Neural cell (in vitro differentiated cells): ENCODE measurements at regions not wholly inside any gene's neighbourhood (a gene's known extent, or its start where the extent isn't known, plus 50 kb on each side); places are given as distances from the start of the nearest gene placed in this dataset.

ENCODE experiments used
- H2AFZ ChIP-seq: fragments of 200-600, 300-800 bp; sonication (generic), shearing (Covaris generic); 2 replicates; pipeline ENCODE4 v1.6.0; 2014; ENCODE audit warnings: low read depth, mild to moderate bottlenecking, antibody characterized with exemption, low read length, moderate library complexity
- H3F3A ChIP-seq: fragments of 200-600 bp; shearing (Covaris generic); 2 replicates; pipeline ENCODE4 v1.6.1; 2016; ENCODE audit warnings: mild to moderate bottlenecking, moderate library complexity, mixed read lengths, antibody characterized with exemption, low read length; ENCODE audit not compliant: insufficient read depth, poor library complexity, severe bottlenecking
- H3K27ac ChIP-seq: fragments of 200-600, 300-800 bp; sonication (generic), shearing (Covaris generic); 2 replicates; pipeline ENCODE4 v1.5.1; 2014; ENCODE audit warnings: mild to moderate bottlenecking, low read length, moderate library complexity
- H3K27me3 ChIP-seq: fragments of 300-800, 200-600 bp; sonication (generic), shearing (Covaris generic); 2 replicates; pipeline ENCODE4 v1.6.0; 2014; ENCODE audit warnings: mild to moderate bottlenecking, low read depth, low read length, moderate library complexity; ENCODE audit not compliant: insufficient read depth
- H3K36me3 ChIP-seq: fragments of 300-800, 200-600 bp; sonication (generic), shearing (Covaris generic); 2 replicates; pipeline ENCODE4 v1.5.1; 2014; ENCODE audit warnings: mild to moderate bottlenecking, antibody characterized with exemption, low read length, moderate library complexity; ENCODE audit not compliant: insufficient read depth
- H3K4me2 ChIP-seq: fragments of 300-800, 200-600 bp; sonication (generic), shearing (Covaris generic); 2 replicates; pipeline ENCODE4 v1.6.0; 2014; ENCODE audit warnings: mild to moderate bottlenecking, low read length
- H3K4me3 ChIP-seq: fragments of 300-800, 200-600 bp; sonication (generic), shearing (Covaris generic); 2 replicates; pipeline ENCODE4 v1.5.1; 2014; ENCODE audit warnings: mild to moderate bottlenecking, low read length, moderate library complexity
- H3K79me2 ChIP-seq: fragments of 200-600 bp; shearing (Covaris generic); replicated peaks from 2 replicates; pipeline ENCODE4 v1.6.0; 2014; ENCODE audit warnings: mild to moderate bottlenecking, low read length, moderate library complexity; ENCODE audit not compliant: insufficient read depth
- H3K9ac ChIP-seq: fragments of 300-800, 200-600 bp; sonication (generic), shearing (Covaris generic); 2 replicates; pipeline ENCODE4 v1.6.1; 2016; ENCODE audit warnings: mild to moderate bottlenecking, low read length, mixed read lengths
- H3K9me2 ChIP-seq: fragments of 200-600 bp; shearing (Covaris generic); 2 replicates; pipeline ENCODE4 v1.6.1; 2016; ENCODE audit warnings: mild to moderate bottlenecking, low read length, mixed read lengths; ENCODE audit not compliant: insufficient read depth
- H3K9me3 ChIP-seq: fragments of 200-600, 300-800 bp; sonication (generic), shearing (Covaris generic); 2 replicates; pipeline ENCODE4 v1.6.1; 2016; ENCODE audit warnings: mild to moderate bottlenecking, mixed run types, low read length, moderate library complexity, mixed read lengths
- H4K20me1 ChIP-seq: fragments of 200-600 bp; shearing (Covaris generic); 2 replicates; pipeline ENCODE4 v1.6.1; 2016; ENCODE audit warnings: mild to moderate bottlenecking, mixed run types; ENCODE audit not compliant: insufficient read depth
- EP300 ChIP-seq: fragments of 450-650 bp; conservative IDR thresholded peaks from 2 replicates; pipeline ENCODE4 v1.6.1; 2014; ENCODE audit warnings: antibody characterized with exemption, mild to moderate bottlenecking, moderate library complexity; ENCODE audit not compliant: poor library complexity, severe bottlenecking
- EZH2 ChIP-seq: fragments of 200-600, 300-800 bp; shearing (Covaris generic), sonication (generic); IDR thresholded peaks from 2 replicates; pipeline ENCODE4 v1.6.1; 2014; ENCODE audit warnings: antibody characterized with exemption, low read length, borderline replicate concordance, mild to moderate bottlenecking; ENCODE audit not compliant: insufficient read depth, poor library complexity, severe bottlenecking
- MXI1 ChIP-seq: fragments of 450-650 bp; conservative IDR thresholded peaks from 2 replicates; pipeline ENCODE4 v1.6.1; 2014; ENCODE audit warnings: antibody characterized with exemption, mild to moderate bottlenecking; ENCODE audit not compliant: poor library complexity, severe bottlenecking
- POLR2AphosphoS5 ChIP-seq: IDR thresholded peaks from 2 replicates; pipeline ENCODE4 v1.6.1; 2012
- RAD21 ChIP-seq: fragments of 450-650 bp; conservative IDR thresholded peaks from 2 replicates; pipeline ENCODE4 v1.6.1; 2014; ENCODE audit warnings: antibody characterized with exemption, mild to moderate bottlenecking, moderate library complexity
- SMC3 ChIP-seq: fragments of 450-650 bp; conservative IDR thresholded peaks from 2 replicates; pipeline ENCODE4 v1.6.1; 2014; ENCODE audit warnings: antibody characterized with exemption, mild to moderate bottlenecking, moderate library complexity; ENCODE audit not compliant: poor library complexity
- TAF1 ChIP-seq: IDR thresholded peaks from 2 replicates; pipeline ENCODE4 v1.6.1; 2012; ENCODE audit warnings: low read depth
- TF ChIP-seq, protein P1 (sequence below): IDR thresholded peaks from 2 replicates; pipeline ENCODE4 v1.6.1; 2012; ENCODE audit warnings: borderline replicate concordance
- TF ChIP-seq, protein P2 (sequence below): fragments of 450-650 bp; IDR thresholded peaks from 2 replicates; pipeline ENCODE4 v1.5.1; 2014; ENCODE audit warnings: antibody characterized with exemption, mild to moderate bottlenecking, moderate library complexity; ENCODE audit not compliant: poor library complexity, severe bottlenecking

DNA sequence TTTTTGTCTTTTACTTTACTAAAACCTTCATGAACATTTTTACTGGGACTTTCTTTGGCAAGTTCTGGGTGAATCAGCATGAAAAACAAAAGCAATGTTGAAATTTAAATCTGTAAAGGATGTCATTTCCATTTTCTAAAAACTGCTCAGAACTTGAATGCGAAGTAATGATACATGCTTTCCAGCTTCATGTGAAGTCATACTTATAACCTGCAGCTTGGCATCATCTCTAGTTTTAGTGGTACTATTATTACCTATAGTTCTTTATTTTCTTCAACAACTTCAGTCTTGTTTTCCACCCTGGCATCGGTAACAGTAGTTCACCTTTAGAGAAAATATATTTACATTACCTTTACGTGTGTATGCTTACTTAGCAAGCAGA lies 421.4 kb upstream of the DIPK2B start:
- Histone ChIP-seq H3K9ac (no peak overlapping the region), H3K4me2 (no peak overlapping the region), H4K20me1 (no peaks in the 10 kb centered on the region)

DNA sequence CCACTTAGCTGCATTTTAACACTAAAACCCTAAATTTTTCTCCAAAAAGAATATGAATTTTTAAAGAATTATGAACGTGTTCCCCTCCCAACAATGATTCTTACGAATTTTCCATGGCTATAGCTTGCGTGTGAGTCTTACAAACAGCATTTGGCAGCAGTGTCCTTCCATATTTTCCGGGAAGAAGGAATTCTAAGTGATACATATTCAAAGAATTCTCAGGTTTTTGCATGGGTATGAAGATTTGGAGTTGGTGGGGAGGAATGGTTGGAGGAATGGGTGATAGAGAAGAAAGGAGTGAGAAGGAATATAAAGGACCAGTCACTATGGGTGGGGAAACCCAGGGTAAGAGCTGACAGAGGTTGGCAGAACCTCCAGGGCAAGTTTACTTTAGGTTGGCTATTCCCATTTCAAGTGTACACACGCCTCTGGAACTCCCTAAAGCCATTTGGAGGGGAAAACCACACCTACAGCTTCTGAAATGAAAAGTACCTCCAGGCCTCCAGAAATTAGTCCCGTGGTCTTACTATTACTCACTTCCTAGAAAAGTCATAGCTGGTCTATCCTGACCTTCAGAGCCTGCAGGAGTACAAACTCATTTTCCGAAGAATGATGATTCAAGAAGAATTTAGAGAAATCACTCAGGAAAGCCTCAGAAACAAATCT lies 420.8 kb upstream of the DIPK2B start:
- no peaks in the 10 kb centered on the region for H3F3A ChIP-seq
- H3K79me2 ChIP-seq = no peaks in the 10 kb centered on the region
- H3K4me3 ChIP-seq = no peak overlapping the region
- TF ChIP-seq EZH2 (no peak), TAF1 (no peak), RAD21 (no peak), SMC3 (no peak), MXI1 (no peak)
- TF ChIP-seq, protein P1, sequence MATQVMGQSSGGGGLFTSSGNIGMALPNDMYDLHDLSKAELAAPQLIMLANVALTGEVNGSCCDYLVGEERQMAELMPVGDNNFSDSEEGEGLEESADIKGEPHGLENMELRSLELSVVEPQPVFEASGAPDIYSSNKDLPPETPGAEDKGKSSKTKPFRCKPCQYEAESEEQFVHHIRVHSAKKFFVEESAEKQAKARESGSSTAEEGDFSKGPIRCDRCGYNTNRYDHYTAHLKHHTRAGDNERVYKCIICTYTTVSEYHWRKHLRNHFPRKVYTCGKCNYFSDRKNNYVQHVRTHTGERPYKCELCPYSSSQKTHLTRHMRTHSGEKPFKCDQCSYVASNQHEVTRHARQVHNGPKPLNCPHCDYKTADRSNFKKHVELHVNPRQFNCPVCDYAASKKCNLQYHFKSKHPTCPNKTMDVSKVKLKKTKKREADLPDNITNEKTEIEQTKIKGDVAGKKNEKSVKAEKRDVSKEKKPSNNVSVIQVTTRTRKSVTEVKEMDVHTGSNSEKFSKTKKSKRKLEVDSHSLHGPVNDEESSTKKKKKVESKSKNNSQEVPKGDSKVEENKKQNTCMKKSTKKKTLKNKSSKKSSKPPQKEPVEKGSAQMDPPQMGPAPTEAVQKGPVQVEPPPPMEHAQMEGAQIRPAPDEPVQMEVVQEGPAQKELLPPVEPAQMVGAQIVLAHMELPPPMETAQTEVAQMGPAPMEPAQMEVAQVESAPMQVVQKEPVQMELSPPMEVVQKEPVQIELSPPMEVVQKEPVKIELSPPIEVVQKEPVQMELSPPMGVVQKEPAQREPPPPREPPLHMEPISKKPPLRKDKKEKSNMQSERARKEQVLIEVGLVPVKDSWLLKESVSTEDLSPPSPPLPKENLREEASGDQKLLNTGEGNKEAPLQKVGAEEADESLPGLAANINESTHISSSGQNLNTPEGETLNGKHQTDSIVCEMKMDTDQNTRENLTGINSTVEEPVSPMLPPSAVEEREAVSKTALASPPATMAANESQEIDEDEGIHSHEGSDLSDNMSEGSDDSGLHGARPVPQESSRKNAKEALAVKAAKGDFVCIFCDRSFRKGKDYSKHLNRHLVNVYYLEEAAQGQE = no peak
- no peaks in the 10 kb centered on the region for H3K27me3 ChIP-seq
- H3K9me3 ChIP-seq = no peaks in the 10 kb centered on the region
- H3K9me2 ChIP-seq = no peaks in the 10 kb centered on the region
- no peaks in the 10 kb centered on the region for H3K36me3 ChIP-seq
- H2AFZ ChIP-seq = no peak overlapping the region
- H3K4me2 ChIP-seq = no peak overlapping the region
- H4K20me1 ChIP-seq = no peaks in the 10 kb centered on the region
- no peak overlapping the region for H3K9ac ChIP-seq
- no peak overlapping the region for H3K27ac ChIP-seq

More for the DNA sequence above, 421.4 kb upstream of the DIPK2B start:
- Histone ChIP-seq H3K36me3 (no peaks in the 10 kb centered on the region), H3K9me2 (no peaks in the 10 kb centered on the region), H3K27me3 (no peaks in the 10 kb centered on the region), H3K4me3 (no peak overlapping the region), H2AFZ (no peak overlapping the region), H3K27ac (no peak overlapping the region), H3K9me3 (no peaks in the 10 kb centered on the region), H3K79me2 (no peaks in the 10 kb centered on the region), H3F3A (no peaks in the 10 kb centered on the region)
- TF ChIP-seq SMC3 (no peak), POLR2AphosphoS5 (no peak), MXI1 (no peak), EP300 (no peak), EZH2 (no peak)
- TF ChIP-seq, protein P1 = no peak
- TF ChIP-seq, protein P2, sequence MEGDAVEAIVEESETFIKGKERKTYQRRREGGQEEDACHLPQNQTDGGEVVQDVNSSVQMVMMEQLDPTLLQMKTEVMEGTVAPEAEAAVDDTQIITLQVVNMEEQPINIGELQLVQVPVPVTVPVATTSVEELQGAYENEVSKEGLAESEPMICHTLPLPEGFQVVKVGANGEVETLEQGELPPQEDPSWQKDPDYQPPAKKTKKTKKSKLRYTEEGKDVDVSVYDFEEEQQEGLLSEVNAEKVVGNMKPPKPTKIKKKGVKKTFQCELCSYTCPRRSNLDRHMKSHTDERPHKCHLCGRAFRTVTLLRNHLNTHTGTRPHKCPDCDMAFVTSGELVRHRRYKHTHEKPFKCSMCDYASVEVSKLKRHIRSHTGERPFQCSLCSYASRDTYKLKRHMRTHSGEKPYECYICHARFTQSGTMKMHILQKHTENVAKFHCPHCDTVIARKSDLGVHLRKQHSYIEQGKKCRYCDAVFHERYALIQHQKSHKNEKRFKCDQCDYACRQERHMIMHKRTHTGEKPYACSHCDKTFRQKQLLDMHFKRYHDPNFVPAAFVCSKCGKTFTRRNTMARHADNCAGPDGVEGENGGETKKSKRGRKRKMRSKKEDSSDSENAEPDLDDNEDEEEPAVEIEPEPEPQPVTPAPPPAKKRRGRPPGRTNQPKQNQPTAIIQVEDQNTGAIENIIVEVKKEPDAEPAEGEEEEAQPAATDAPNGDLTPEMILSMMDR = no peak
